GM12892 (cell line): ENCODE measurements at regions not wholly inside any gene's neighbourhood (a gene's known extent, or its start where the extent isn't known, plus 50 kb on each side); places are given as distances from the start of the nearest gene placed in this dataset.

Source experiments
- POLR2A ChIP-seq: IDR thresholded peaks from 2 replicates; pipeline ENCODE4 v1.6.1; 2011; ENCODE audit warnings: low read depth, low read length, control low read depth
- POLR2AphosphoS5 ChIP-seq: IDR thresholded peaks from 2 replicates; pipeline ENCODE4 v1.6.1; 2011; ENCODE audit warnings: low read depth, low read length, control low read depth

- no peak for TF ChIP-seq POLR2A
- no peak for TF ChIP-seq POLR2AphosphoS5
These were observed 284.1 kb upstream of the ONECUT1 start for GRCh38 chr15:53074221-53074620.
